Hepatocyte (in vitro differentiated cells): ENCODE measurements at regions not wholly inside any gene's neighbourhood (a gene's known extent, or its start where the extent isn't known, plus 50 kb on each side); places are given as distances from the start of the nearest gene placed in this dataset.

Experiments used
- EZH2 ChIP-seq: fragments of 200-600 bp; sonication (generic); IDR thresholded peaks from 2 replicates; pipeline ENCODE4 v1.6.1; 2016; ENCODE audit warnings: antibody characterized with exemption, mild to moderate bottlenecking, borderline replicate concordance
- EZH2phosphoT487 ChIP-seq: fragments of 200-600 bp; sonication (generic); IDR thresholded peaks from one replicate; pipeline ENCODE4 v1.6.1; 2018; ENCODE audit warnings: antibody characterized with exemption, mild to moderate bottlenecking, low read depth, moderate library complexity; ENCODE audit not compliant: unreplicated experiment, severe bottlenecking
- TF ChIP-seq, protein P1 (sequence below): fragments of 200-600 bp; sonication (generic); IDR thresholded peaks from 2 replicates; pipeline ENCODE4 v1.5.1; 2016; ENCODE audit warnings: antibody characterized with exemption, mild to moderate bottlenecking; ENCODE audit not compliant: poor library complexity

DNA sequence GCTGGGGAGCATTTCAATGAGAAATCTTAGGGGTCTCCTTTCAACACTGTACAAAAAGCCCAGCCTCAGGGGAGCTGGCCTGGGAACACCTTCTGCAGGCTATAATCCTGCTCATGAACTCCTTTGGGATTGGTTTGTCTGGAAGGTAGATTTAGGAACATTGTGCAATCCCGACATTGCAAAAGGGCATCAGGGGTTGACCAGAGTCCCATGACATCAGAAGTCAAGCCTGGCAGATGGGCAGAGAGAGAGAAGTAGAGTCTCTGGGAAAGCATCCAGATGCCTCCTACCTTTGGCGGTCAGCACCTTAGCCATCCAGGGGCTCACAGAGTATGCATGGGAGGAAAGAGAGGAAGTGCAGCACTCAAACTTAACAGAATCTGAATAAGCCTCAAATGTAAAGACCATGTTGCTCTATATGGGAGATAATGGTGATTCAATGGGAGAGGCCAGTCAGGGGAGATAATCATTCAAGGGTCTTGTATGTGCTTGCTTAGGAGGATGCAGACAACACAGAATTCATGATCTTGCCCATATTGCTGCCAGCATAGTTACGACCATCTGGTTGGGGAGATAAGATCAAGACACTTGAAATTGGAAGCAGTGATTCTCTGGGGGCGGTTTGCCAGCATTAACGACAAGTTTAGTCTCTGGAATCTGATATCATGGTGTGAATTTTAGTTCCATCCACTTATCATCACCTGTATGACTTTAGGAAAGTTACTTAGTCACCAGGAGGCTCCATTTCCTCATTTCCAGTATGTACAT, 58.3 kb upstream of the UPP2 start:
- TF ChIP-seq, protein P1, sequence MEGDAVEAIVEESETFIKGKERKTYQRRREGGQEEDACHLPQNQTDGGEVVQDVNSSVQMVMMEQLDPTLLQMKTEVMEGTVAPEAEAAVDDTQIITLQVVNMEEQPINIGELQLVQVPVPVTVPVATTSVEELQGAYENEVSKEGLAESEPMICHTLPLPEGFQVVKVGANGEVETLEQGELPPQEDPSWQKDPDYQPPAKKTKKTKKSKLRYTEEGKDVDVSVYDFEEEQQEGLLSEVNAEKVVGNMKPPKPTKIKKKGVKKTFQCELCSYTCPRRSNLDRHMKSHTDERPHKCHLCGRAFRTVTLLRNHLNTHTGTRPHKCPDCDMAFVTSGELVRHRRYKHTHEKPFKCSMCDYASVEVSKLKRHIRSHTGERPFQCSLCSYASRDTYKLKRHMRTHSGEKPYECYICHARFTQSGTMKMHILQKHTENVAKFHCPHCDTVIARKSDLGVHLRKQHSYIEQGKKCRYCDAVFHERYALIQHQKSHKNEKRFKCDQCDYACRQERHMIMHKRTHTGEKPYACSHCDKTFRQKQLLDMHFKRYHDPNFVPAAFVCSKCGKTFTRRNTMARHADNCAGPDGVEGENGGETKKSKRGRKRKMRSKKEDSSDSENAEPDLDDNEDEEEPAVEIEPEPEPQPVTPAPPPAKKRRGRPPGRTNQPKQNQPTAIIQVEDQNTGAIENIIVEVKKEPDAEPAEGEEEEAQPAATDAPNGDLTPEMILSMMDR: no peak
- TF ChIP-seq EZH2 (no peak), EZH2phosphoT487 (no peak)
